ENCODE measurements at regions not wholly inside any gene's neighbourhood (a gene's known extent, or its start where the extent isn't known, plus 50 kb on each side); places are given as distances from the start of the nearest gene placed in this dataset.

DNA sequence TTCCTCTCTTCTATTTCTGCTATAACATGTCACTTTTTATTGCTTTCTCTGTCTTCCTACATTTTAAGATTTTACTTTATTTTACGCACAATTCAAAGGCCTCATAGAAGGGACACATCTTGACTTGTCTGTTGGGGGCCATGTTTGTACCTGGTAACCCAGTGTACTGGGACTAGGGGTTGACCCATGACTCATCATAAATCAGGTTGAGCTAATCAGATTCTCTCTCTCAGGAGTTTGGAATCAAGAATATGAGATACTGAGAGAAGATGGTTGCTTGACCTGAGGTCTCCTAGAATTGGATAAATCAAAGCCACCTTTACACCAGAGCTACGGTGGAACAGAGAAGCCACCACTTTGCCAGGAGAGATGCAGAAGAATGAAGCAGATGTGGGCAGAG is 153.0 kb downstream of the UXS1 start:
- H3K27ac Mint-ChIP-seq, result no peak overlapping the region

DNA sequence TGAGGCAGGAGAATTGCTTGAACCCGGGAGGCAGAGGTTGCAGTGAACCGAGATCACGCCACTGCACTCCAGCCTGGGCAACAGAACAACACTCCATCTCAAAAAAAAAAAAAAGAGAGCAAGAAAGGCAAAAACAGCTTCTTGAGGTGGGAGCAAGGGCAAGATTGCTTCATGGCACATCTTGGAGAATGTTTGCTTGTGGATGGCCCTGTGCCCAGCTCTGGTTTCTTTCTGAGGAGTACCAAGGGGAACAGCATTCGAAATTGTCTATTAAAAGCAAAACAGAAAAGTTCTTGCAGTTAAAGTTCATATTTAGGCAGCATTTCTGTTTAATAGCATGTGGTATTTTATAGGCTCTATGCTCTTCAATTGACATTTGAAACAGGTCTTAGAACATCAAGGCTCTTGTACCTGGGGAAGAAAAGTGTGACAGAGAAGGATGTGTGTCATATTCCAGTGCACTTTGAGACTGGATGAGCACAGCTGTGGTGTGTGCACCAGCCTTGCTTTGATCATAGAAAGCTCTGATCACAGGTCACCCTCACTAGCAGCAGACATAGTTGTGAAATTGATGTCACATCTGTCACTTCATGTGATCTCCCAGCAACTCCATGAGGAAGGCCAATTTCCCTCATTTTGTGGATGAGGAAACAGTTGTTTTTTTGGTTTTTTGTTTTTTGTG is 154.3 kb downstream of the UXS1 start:
- TF ChIP-seq, protein P1, sequence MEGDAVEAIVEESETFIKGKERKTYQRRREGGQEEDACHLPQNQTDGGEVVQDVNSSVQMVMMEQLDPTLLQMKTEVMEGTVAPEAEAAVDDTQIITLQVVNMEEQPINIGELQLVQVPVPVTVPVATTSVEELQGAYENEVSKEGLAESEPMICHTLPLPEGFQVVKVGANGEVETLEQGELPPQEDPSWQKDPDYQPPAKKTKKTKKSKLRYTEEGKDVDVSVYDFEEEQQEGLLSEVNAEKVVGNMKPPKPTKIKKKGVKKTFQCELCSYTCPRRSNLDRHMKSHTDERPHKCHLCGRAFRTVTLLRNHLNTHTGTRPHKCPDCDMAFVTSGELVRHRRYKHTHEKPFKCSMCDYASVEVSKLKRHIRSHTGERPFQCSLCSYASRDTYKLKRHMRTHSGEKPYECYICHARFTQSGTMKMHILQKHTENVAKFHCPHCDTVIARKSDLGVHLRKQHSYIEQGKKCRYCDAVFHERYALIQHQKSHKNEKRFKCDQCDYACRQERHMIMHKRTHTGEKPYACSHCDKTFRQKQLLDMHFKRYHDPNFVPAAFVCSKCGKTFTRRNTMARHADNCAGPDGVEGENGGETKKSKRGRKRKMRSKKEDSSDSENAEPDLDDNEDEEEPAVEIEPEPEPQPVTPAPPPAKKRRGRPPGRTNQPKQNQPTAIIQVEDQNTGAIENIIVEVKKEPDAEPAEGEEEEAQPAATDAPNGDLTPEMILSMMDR (IDR thresholded peaks at IDR 0.05), result no peak
- Histone ChIP-seq H3K9ac (ENCODE audit: insufficient read depth, low read length, poor library complexity, severe bottlenecking) (no peak overlapping the region), H3K4me1 (ENCODE audit: control insufficient read depth in 1 of 2, insufficient read depth in 2 of 2, low read length in 2 of 2) (no peaks in the 10 kb centered on the region), H3K9me3 (replicated peaks in 1 of 2; ENCODE audit: control insufficient read depth in 1 of 2, insufficient read depth in 1 of 2, low read length in 2 of 2) (no peaks in the 10 kb centered on the region), H3K4me3 (replicated peaks in 1 of 3; ENCODE audit: low read depth in 2 of 3, low read length in 3 of 3) (no peak overlapping the region), H4K20me1 (ENCODE audit: insufficient read depth, low read length) (no peaks in the 10 kb centered on the region), H3K27ac (ENCODE audit: low read depth in 1 of 2, low read length in 2 of 2) (no peak overlapping the region), H3K36me3 (replicated peaks in 1 of 2; ENCODE audit: control insufficient read depth in 1 of 2, insufficient read depth in 2 of 2, low read length in 2 of 2) (no peaks in the 10 kb centered on the region), H2AFZ (ENCODE audit: insufficient read depth, low read depth, low read length, poor library complexity, severe bottlenecking) (no peak overlapping the region), H3K79me2 (ENCODE audit: insufficient read depth, low read length) (no peaks in the 10 kb centered on the region), H3K4me2 (replicated peaks; ENCODE audit: extremely low read depth, low read length, poor library complexity, severe bottlenecking) (no peak overlapping the region), H3K27me3 (ENCODE audit: control insufficient read depth in 2 of 2, insufficient read depth in 2 of 2, low read length in 2 of 2) (no peaks in the 10 kb centered on the region)
- Mint-ChIP-seq H3K36me3 (no peaks in the 10 kb centered on the region), H3K4me1 (no peaks in the 10 kb centered on the region), H3K4me3 (no peak overlapping the region), H3K9me3 (no peaks in the 10 kb centered on the region), H3K27me3 (ENCODE audit: low read depth in 3 of 3) (peaks cover 0 to 2% (median 0%) of the 10 kb centered on the region in 3 donors), H3K27ac (no peak overlapping the region)
- intact Hi-C loops (cut with micrococcal nuclease), result no loop called here
- DNase-seq, result no peak
- WGBS (ENCODE audit: insufficient coverage), result 100% methylated on average over 1 of the region's 4 CpGs

More for the DNA sequence above, 153.0 kb downstream of the UXS1 start:
- H4K20me1 ChIP-seq (ENCODE audit: insufficient read depth, low read length), result no peaks in the 10 kb centered on the region
- intact Hi-C loops (cut with micrococcal nuclease), result no loop called here
- H3K9ac ChIP-seq (ENCODE audit: insufficient read depth, low read length, poor library complexity, severe bottlenecking), result no peak overlapping the region
- H3K4me2 ChIP-seq (replicated peaks; ENCODE audit: extremely low read depth, low read length, poor library complexity, severe bottlenecking), result no peak overlapping the region
- no peaks in the 10 kb centered on the region for H3K27me3 Mint-ChIP-seq (ENCODE audit: low read depth in 3 of 3)
- H3K36me3 ChIP-seq (replicated peaks in 1 of 2; ENCODE audit: control insufficient read depth in 1 of 2, insufficient read depth in 2 of 2, low read length in 2 of 2), result no peaks in the 10 kb centered on the region
- H3K4me1 Mint-ChIP-seq, result no peaks in the 10 kb centered on the region
- H3K4me3 Mint-ChIP-seq, result no peak overlapping the region
- no peaks in the 10 kb centered on the region for H3K9me3 ChIP-seq (replicated peaks in 1 of 2; ENCODE audit: control insufficient read depth in 1 of 2, insufficient read depth in 1 of 2, low read length in 2 of 2)
- no CpG with 5 or more reads among the region's 2 CpGs for WGBS (ENCODE audit: insufficient coverage)
- no peak overlapping the region for H3K4me3 ChIP-seq (replicated peaks in 1 of 3; ENCODE audit: low read depth in 2 of 3, low read length in 3 of 3)
- no peaks in the 10 kb centered on the region for H3K36me3 Mint-ChIP-seq
- no peaks in the 10 kb centered on the region for H3K9me3 Mint-ChIP-seq
- TF ChIP-seq, protein P1 (IDR thresholded peaks at IDR 0.05), result no peak
- no peaks in the 10 kb centered on the region for H3K79me2 ChIP-seq (ENCODE audit: insufficient read depth, low read length)
- no peaks in the 10 kb centered on the region for H3K27me3 ChIP-seq (ENCODE audit: control insufficient read depth in 2 of 2, insufficient read depth in 2 of 2, low read length in 2 of 2)
- H2AFZ ChIP-seq (ENCODE audit: insufficient read depth, low read depth, low read length, poor library complexity, severe bottlenecking), result no peak overlapping the region
- no peaks in the 10 kb centered on the region for H3K4me1 ChIP-seq (ENCODE audit: control insufficient read depth in 1 of 2, insufficient read depth in 2 of 2, low read length in 2 of 2)
- DNase-seq, result no peak
- H3K27ac ChIP-seq (ENCODE audit: low read depth in 1 of 2, low read length in 2 of 2), result no peak overlapping the region
